Hepatocyte (in vitro differentiated cells): ENCODE measurements at regions not wholly inside any gene's neighbourhood (a gene's known extent, or its start where the extent isn't known, plus 50 kb on each side); places are given as distances from the start of the nearest gene placed in this dataset.

Source experiments
- EZH2 ChIP-seq: fragments of 200-600 bp; sonication (generic); IDR thresholded peaks from 2 replicates; pipeline ENCODE4 v1.6.1; 2016; ENCODE audit warnings: antibody characterized with exemption, mild to moderate bottlenecking, borderline replicate concordance
- EZH2phosphoT487 ChIP-seq: fragments of 200-600 bp; sonication (generic); IDR thresholded peaks from one replicate; pipeline ENCODE4 v1.6.1; 2018; ENCODE audit warnings: antibody characterized with exemption, mild to moderate bottlenecking, low read depth, moderate library complexity; ENCODE audit not compliant: unreplicated experiment, severe bottlenecking
- TF ChIP-seq, protein P1 (sequence below): fragments of 200-600 bp; sonication (generic); IDR thresholded peaks from 2 replicates; pipeline ENCODE4 v1.5.1; 2016; ENCODE audit warnings: antibody characterized with exemption, mild to moderate bottlenecking; ENCODE audit not compliant: poor library complexity

DNA sequence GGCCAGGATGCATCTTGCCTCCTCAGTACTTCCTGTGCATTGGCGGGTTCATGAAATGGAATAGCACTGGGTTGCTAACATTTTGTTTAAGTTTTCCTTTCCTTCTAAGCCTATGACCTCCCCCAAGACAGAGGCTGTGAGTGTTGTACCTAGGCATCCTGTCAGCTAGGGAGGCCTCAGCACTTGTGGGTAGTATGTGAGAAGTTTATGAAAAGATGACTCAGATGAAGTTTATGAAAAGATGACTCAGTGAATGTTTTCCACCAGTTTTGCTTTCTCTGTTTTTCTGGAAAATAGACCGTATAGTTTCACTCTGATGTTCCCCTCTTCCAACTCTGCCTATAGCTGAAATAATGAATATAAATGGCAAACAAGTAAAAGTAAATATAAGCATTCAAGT, 412.9 kb downstream of the TMEM182 start:
- TF ChIP-seq, protein P1, sequence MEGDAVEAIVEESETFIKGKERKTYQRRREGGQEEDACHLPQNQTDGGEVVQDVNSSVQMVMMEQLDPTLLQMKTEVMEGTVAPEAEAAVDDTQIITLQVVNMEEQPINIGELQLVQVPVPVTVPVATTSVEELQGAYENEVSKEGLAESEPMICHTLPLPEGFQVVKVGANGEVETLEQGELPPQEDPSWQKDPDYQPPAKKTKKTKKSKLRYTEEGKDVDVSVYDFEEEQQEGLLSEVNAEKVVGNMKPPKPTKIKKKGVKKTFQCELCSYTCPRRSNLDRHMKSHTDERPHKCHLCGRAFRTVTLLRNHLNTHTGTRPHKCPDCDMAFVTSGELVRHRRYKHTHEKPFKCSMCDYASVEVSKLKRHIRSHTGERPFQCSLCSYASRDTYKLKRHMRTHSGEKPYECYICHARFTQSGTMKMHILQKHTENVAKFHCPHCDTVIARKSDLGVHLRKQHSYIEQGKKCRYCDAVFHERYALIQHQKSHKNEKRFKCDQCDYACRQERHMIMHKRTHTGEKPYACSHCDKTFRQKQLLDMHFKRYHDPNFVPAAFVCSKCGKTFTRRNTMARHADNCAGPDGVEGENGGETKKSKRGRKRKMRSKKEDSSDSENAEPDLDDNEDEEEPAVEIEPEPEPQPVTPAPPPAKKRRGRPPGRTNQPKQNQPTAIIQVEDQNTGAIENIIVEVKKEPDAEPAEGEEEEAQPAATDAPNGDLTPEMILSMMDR = no peak
- no peak for TF ChIP-seq EZH2
- TF ChIP-seq EZH2phosphoT487 = no peak
